HG03439 (cell line): ENCODE measurements at regions not wholly inside any gene's neighbourhood (a gene's known extent, or its start where the extent isn't known, plus 50 kb on each side); places are given as distances from the start of the nearest gene placed in this dataset.
A peak's percentile ranks its signal among the peaks of the same experiment; 100 is the strongest.

Source experiments
- ATAC-seq: cut with Tn5 transposase; IDR thresholded peaks from one replicate; pipeline ENCODE4 v1.9.1; 2021; ENCODE audit warnings: mild to moderate bottlenecking, moderate library complexity; ENCODE audit not compliant: unreplicated experiment

DNA sequence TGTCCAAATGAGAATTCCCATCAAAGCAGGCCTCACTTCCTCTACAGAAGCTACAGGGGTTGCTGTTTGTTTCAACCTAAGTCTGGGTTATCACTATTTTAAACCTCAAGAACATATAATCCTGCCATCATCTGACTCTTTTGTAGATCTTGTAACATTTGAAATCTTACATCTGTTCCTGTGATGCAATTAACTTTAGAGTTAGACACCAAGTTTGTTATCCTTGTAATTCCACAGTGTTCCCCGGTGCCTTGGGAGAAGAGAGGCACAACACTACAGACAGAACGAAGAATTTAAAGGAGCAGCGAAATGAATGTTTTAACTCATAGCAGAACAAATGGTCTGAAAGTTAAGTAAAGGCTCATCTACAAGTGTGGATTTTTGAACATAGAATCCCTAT is 116.1 kb downstream of the UCHL5 start:
- ATAC-seq, result no peak

- ATAC-seq, result no peak
These were observed 115.6 kb downstream of the UCHL5 start for GRCh38 chr1:192943522-192943921.

GRCh38 chr1:192945390-192946130 is 113.6 kb downstream of the UCHL5 start:
- no peak for ATAC-seq

GRCh38 chr1:192949783-192950182 is 109.4 kb downstream of the UCHL5 start:
- ATAC-seq, result no peak

DNA sequence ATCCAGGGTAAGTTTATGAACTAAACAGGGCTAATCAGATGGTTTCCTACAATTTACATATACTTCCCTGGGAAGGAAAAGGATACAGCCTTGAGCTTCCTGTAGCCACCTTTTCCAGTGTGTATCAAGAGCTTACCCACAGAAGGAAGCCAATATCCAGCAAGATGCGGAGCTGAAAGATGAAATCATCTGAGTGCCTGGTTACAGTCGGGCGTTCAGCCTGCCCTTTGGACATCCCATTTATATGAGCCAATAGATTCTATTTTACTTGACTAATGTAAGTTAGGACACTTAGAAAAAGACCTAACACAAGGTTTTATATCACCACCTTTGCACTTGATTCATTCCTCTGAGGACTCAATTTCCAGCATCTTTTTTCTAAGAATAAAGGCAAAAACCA is 108.2 kb downstream of the UCHL5 start:
- no peak for ATAC-seq

GRCh38 chr1:192951691-192952460 is 107.3 kb downstream of the UCHL5 start:
- peak; percentile 87 for ATAC-seq

DNA sequence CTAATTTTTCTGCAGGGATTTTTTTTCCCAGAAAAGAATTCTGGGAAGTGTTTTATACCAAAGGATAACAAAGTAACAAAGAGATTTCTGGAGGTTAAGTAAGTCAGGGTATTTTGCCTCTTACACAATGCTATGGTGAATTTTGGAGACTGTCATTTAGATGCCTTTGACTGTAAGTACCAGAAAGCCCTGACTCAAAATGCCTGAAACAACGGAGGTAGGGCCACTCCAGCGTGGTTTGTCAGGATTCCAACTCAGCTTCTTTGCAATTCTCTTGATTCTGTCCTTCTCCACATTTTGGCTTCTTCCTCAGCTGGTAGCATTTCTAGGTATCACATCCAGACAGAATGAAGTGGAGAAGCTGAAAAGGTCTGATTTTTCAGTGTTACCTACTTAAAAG is 106.5 kb downstream of the UCHL5 start:
- no peak for ATAC-seq

DNA sequence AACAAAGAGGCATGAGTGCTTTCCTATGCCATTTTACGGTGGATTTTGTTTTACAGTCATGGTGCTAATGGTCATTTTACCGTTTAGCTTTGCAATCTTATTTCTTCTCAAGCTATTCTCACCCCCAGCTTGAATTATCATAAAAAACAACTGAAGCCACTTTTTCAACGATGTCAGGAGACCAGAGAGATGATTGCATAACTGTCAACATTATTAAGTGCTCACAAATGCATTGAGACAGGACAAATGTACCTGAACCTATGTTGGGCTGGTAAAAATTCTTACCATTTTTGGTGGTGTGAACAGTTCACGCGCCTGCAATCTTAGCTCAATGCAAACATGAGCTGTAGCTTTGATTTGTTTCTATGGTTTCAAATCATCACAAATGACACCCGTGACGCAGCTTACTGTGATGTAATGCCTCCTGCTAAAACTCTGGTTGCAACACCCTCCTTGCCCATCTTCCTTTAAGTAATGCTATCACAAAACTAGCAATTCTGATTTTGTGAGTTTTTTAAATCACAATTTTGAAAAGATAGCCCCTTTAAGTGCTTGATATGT is 104.4 kb downstream of the UCHL5 start:
- no peak for ATAC-seq

DNA sequence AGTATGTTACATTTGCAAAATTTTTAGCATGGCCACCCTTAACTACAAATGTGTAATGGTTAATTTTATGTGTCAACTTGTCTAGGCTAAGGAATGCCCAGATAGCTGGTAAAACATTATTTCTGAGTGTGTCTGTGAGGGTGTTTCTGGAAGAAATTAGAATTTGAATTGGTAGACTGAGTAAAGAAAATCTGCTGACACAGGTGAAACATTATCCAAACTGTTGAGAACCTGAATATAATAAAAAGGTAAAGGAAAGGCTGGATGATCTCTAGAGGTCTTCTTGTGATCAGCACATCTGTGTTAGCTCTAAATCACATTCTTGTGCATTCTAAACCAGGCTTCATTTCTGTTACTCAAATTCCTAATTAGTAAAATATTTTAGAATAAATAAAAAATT is 100.8 kb downstream of the UCHL5 start:
- ATAC-seq, result no peak

GRCh38 chr1:192958871-192959270 is 100.3 kb downstream of the UCHL5 start:
- ATAC-seq, result no peak

DNA sequence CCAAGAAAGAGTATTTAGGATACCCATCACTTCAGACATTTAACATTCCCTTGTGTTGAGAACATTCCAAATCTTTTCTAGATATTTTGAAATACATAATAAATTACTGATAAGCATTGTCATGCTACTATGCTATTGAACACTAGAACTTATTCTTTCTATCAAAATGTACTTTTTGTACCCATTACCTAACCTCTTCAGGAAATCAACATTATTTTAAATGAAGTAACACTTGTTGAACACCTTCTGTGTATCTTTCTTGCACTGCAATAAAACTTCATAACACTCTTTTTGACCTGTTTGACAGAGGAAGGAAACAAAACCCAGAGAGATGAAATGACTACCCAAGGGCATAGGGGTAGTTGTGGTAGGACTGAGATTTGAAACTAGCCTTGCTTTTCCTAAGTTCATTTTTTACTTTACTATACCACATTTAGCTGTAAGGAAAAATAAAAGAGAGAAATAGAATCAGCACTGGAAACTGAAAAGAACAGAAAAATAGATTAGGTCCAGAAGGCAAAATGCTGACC is 99.4 kb downstream of the UCHL5 start:
- ATAC-seq, result no peak
